ENCODE measurements at regions not wholly inside any gene's neighbourhood (a gene's known extent, or its start where the extent isn't known, plus 50 kb on each side); places are given as distances from the start of the nearest gene placed in this dataset.

DNA sequence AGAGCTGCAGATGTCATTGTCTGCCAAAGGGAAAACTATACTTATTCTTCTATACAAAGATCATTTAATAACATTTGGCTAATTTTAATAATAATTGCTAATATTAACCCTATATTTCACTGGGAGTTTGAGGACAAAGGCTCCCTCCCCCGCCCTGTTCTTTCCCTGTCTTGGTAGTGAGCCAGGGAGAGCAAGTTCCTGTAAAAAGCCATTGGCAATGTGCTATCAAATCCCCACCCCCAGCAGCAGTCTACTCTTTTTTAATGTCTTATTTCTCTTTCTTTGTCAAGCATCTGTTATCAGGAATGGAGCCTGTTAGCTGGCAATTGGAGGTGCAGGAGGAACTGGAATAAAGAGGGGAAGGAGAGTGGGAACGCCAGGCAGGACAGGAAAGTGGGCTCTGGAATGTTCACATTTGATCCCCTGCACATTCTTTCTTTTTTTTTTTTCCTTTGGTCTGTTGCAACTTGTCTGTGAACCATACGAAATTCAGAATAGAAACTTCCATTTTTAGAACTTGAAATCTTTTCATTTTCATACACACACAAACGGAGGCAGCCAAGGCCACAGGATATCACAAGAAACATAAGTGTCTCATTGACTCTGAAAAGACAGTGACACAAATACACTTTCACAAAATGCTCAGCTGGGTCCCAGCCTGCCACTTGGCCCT lies 664.8 kb upstream of the ZNF608 start:
- no CpG with 5 or more reads among the region's 4 CpGs for WGBS (ENCODE audit: extremely low coverage, insufficient coverage, insufficient read length)
- Histone ChIP-seq H3K4me1 (ENCODE audit: control insufficient read depth in 1 of 2, insufficient read depth in 2 of 2, low read length in 2 of 2) (peaks cover 3 to 13% of the 10 kb centered on the region in 2 experiments), H3K9me3 (ENCODE audit: insufficient read depth, low read depth, low read length) (no peaks in the 10 kb centered on the region), H3K9ac (ENCODE audit: low read length) (no peak overlapping the region), H2BK12ac (ENCODE audit: low read length) (peak overlapping the region; percentile 87), H3K79me1 (ENCODE audit: low read length) (peaks cover 12% of the 10 kb centered on the region), H3K14ac (ENCODE audit: low read length) (peak overlapping the region; percentile 73), H2BK120ac (ENCODE audit: insufficient read depth, low read length, poor library complexity) (peak overlapping the region; percentile 88), H2BK5ac (ENCODE audit: low read depth, low read length, poor library complexity) (peak overlapping the region; percentile 97), H3K27me3 (ENCODE audit: insufficient read depth, low read length) (no peaks in the 10 kb centered on the region), H4K8ac (ENCODE audit: low read depth, low read length) (peak overlapping the region; percentile 67), H2AK5ac (ENCODE audit: low read length) (peak overlapping the region; percentile 79), H2AFZ (ENCODE audit: insufficient read depth, low read length, poor library complexity) (no peak overlapping the region), H3K4ac (ENCODE audit: low read depth, low read length) (no peak overlapping the region), H3K23ac (ENCODE audit: low read length) (no peak overlapping the region), H3K4me2 (ENCODE audit: low read length) (peak overlapping the region; percentile 13), H3K4me3 (ENCODE audit: low read depth, low read length) (no peak overlapping the region), H3K79me2 (ENCODE audit: control insufficient read depth, insufficient read depth, low read length, poor library complexity) (no peaks in the 10 kb centered on the region), H4K12ac (ENCODE audit: low read depth, low read length) (peak overlapping the region; percentile 36), H3K27ac (ENCODE audit: low read depth, low read length) (peak overlapping the region; percentile 88), H3K18ac (ENCODE audit: low read length) (no peak overlapping the region), H4K91ac (ENCODE audit: low read depth, low read length) (peak overlapping the region; percentile 77), H3K36me3 (ENCODE audit: control insufficient read depth in 1 of 2, insufficient read depth in 2 of 2, low read length in 2 of 2) (no peaks in the 10 kb centered on the region)
- DNase-seq = no peak

DNA sequence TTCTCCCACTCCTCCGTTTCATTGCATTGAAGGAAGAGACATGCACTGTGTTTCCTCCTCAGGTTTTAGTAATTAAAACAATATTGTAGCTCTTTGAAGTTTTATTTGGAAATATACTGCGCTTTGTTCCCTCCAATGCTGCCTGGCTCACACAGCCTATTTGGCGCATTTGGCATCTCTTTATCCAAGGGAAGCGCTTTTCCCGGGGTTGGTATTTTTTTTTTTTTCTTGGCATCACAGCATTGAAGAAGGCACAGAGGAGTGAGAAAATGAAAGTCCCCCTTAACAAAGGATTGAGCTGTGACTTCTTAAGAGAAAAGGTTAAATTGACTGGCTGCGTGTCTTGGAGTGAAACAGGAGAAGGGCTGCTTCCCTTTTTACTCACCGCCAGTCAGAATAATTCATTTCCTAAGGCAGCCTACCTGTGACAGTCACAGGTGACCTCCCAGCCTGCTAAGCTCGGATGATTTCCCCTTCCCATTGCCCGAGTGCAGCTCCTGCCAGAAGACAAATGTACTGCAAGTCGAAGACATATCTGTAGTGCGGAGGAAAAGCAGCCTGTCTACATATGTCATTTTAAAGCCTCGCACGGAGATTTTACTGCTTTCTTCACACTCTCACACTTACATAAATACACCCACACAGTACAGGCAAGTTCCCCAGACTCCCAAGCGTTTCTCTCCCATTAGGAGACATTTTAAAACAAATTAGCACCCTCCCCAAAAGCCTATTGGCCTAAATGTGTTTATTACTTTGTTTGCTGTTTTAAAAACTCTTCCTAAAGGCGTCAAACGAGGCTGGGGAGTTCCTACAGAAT lies 665.5 kb upstream of the ZNF608 start:
- Histone ChIP-seq H3K9ac (ENCODE audit: low read length) (no peak overlapping the region), H2AK5ac (ENCODE audit: low read length) (no peak overlapping the region), H3K27me3 (ENCODE audit: insufficient read depth, low read length) (no peaks in the 10 kb centered on the region), H4K91ac (ENCODE audit: low read depth, low read length) (peak overlapping the region; percentile 77), H3K23ac (ENCODE audit: low read length) (no peak overlapping the region), H2AFZ (ENCODE audit: insufficient read depth, low read length, poor library complexity) (no peak overlapping the region), H4K8ac (ENCODE audit: low read depth, low read length) (no peak overlapping the region), H3K4ac (ENCODE audit: low read depth, low read length) (no peak overlapping the region), H3K18ac (ENCODE audit: low read length) (no peak overlapping the region), H3K14ac (ENCODE audit: low read length) (peak overlapping the region; percentile 73), H4K12ac (ENCODE audit: low read depth, low read length) (no peak overlapping the region), H3K27ac (ENCODE audit: low read depth, low read length) (peak overlapping the region; percentile 88), H3K79me1 (ENCODE audit: low read length) (peaks cover 12% of the 10 kb centered on the region), H3K79me2 (ENCODE audit: control insufficient read depth, insufficient read depth, low read length, poor library complexity) (no peaks in the 10 kb centered on the region), H2BK120ac (ENCODE audit: insufficient read depth, low read length, poor library complexity) (peak overlapping the region; percentile 82), H3K36me3 (ENCODE audit: control insufficient read depth in 1 of 2, insufficient read depth in 2 of 2, low read length in 2 of 2) (no peaks in the 10 kb centered on the region), H3K4me3 (ENCODE audit: low read depth, low read length) (no peak overlapping the region), H3K4me2 (ENCODE audit: low read length) (peak overlapping the region; percentile 13), H2BK12ac (ENCODE audit: low read length) (peak overlapping the region; percentile 70), H3K9me3 (ENCODE audit: insufficient read depth, low read depth, low read length) (no peaks in the 10 kb centered on the region), H2BK5ac (ENCODE audit: low read depth, low read length, poor library complexity) (peak overlapping the region; percentile 84), H3K4me1 (ENCODE audit: control insufficient read depth in 1 of 2, insufficient read depth in 2 of 2, low read length in 2 of 2) (peaks cover 3 to 13% of the 10 kb centered on the region in 2 experiments)
- no CpG with 5 or more reads among the region's 16 CpGs for WGBS (ENCODE audit: extremely low coverage, insufficient coverage, insufficient read length)
- no peak for DNase-seq

DNA sequence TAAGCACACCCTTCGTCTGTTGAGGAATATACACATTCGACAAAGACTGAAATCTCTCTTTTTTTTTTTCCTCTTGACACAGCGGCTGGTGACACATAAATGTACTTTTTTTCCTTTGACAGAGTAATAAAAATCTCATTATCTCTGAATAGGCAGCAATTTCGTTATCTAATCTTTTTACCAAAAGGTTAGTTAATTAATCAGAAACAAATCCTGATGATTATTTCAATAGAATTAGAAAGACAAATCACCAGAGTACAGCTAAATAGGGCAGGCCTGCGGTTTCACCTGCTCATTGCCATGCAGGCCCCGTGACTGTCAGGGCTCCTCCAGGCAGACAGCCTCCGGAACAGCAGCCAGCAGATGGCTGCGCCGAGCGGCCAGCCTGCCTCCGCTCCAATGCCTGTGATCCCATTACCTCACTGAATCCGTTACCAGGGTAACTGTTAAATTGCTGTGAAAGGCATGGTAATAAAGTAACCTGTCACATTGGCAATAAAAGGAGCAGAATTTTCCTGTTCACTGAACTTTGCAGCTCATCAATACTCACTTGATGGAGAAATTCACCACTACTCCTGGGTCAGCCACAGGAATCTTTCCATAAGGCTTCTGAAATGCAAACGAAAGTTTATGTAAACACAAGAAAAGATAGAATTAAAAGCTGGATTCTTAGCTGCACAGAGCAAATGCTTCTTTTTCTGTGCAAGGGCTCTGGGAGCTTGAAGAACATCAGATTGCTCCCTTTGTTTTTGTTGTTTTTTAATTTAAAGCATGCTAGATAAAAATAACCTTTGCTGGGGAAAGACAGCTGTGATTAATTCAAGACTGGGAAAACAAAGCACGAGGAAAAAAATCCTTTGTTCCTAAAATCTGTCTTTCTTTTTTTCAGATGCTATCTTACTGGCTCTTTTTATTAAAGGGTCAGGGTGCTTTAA lies 666.4 kb upstream of the ZNF608 start:
- H3K18ac ChIP-seq (ENCODE audit: low read length) = no peak overlapping the region

More for the DNA sequence above, 666.4 kb upstream of the ZNF608 start:
- Histone ChIP-seq H3K4ac (ENCODE audit: low read depth, low read length) (no peak overlapping the region), H3K4me1 (ENCODE audit: control insufficient read depth in 1 of 2, insufficient read depth in 2 of 2, low read length in 2 of 2) (peaks cover 3 to 13% of the 10 kb centered on the region in 2 experiments), H3K27me3 (ENCODE audit: insufficient read depth, low read length) (no peaks in the 10 kb centered on the region), H4K91ac (ENCODE audit: low read depth, low read length) (no peak overlapping the region), H2AK5ac (ENCODE audit: low read length) (no peak overlapping the region), H4K8ac (ENCODE audit: low read depth, low read length) (no peak overlapping the region), H3K79me2 (ENCODE audit: control insufficient read depth, insufficient read depth, low read length, poor library complexity) (no peaks in the 10 kb centered on the region), H3K4me2 (ENCODE audit: low read length) (no peak overlapping the region), H3K9me3 (ENCODE audit: insufficient read depth, low read depth, low read length) (no peaks in the 10 kb centered on the region), H2BK5ac (ENCODE audit: low read depth, low read length, poor library complexity) (no peak overlapping the region), H3K9ac (ENCODE audit: low read length) (no peak overlapping the region), H2BK120ac (ENCODE audit: insufficient read depth, low read length, poor library complexity) (no peak overlapping the region), H3K23ac (ENCODE audit: low read length) (no peak overlapping the region), H3K27ac (ENCODE audit: low read depth, low read length) (peak overlapping the region; percentile 41), H3K79me1 (ENCODE audit: low read length) (peaks cover 12% of the 10 kb centered on the region), H3K36me3 (ENCODE audit: control insufficient read depth in 1 of 2, insufficient read depth in 2 of 2, low read length in 2 of 2) (no peaks in the 10 kb centered on the region), H3K14ac (ENCODE audit: low read length) (no peak overlapping the region), H2AFZ (ENCODE audit: insufficient read depth, low read length, poor library complexity) (no peak overlapping the region), H2BK12ac (ENCODE audit: low read length) (no peak overlapping the region), H3K4me3 (ENCODE audit: low read depth, low read length) (no peak overlapping the region), H4K12ac (ENCODE audit: low read depth, low read length) (no peak overlapping the region)
- no CpG with 5 or more reads among the region's 14 CpGs for WGBS (ENCODE audit: extremely low coverage, insufficient coverage, insufficient read length)
- DNase-seq = peak in 1 of 2 donors; percentile 41
